ENCODE measurements at regions not wholly inside any gene's neighbourhood (a gene's known extent, or its start where the extent isn't known, plus 50 kb on each side); places are given as distances from the start of the nearest gene placed in this dataset.

DNA sequence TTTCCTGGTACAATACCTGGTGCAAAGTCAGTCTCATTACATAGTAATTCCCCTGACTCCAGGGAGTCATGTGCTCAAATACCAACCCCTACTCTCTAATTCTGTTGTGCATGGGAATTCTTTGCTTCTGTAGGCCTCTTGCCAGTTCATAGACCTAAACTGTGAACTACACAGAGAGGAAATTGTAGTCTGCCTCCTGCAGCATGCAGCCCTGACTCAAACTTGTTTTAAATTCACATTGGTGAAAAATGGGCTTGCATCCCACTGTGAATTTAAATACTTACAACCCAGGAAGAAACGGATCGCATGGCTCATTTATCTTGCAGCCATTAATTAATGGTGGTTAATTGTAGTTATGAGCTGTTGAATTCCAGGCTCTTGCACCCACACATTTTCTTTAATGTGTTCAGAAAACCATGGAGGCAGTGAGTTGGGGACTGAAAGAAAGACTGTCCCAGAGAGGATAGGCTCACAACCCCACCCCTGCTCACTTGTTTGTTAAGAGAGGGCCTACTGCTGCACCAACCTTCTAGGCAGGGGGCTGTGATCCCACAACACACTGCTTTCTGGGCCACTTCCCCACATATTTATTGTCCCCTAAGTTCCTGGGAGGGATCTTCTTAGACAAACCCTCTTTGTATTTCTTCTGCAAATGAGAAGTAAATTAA, 579.1 kb downstream of the DHX35 start:
- H3K27me3 ChIP-seq (replicated peaks; ENCODE audit: control insufficient read depth, insufficient read depth, low read length) = no peaks in the 10 kb centered on the region
- no peak overlapping the region for H3K4me3 ChIP-seq (ENCODE audit: low read length)
- DNase-seq (ENCODE audit: low read depth) = no peak
- no peaks in the 10 kb centered on the region for H3K4me1 ChIP-seq (ENCODE audit: control insufficient read depth, insufficient read depth, low read length)
- no peaks in the 10 kb centered on the region for H3K36me3 ChIP-seq (ENCODE audit: control insufficient read depth, insufficient read depth, low read length, severe bottlenecking)
- H3K9ac ChIP-seq (ENCODE audit: low read length) = no peak overlapping the region
- no peaks in the 10 kb centered on the region for H3K9me3 ChIP-seq (ENCODE audit: control insufficient read depth, low read length)

- H3K9me3 ChIP-seq (ENCODE audit: control insufficient read depth, low read length) = no peaks in the 10 kb centered on the region
- no peak for DNase-seq (ENCODE audit: low read depth)
- no peak overlapping the region for H3K4me3 ChIP-seq (ENCODE audit: low read length)
- no peaks in the 10 kb centered on the region for H3K4me1 ChIP-seq (ENCODE audit: control insufficient read depth, insufficient read depth, low read length)
- H3K36me3 ChIP-seq (ENCODE audit: control insufficient read depth, insufficient read depth, low read length, severe bottlenecking) = no peaks in the 10 kb centered on the region
- no peaks in the 10 kb centered on the region for H3K27me3 ChIP-seq (replicated peaks; ENCODE audit: control insufficient read depth, insufficient read depth, low read length)
- H3K9ac ChIP-seq (ENCODE audit: low read length) = no peak overlapping the region
These were observed 576.2 kb downstream of the DHX35 start for GRCh38 chr20:39538317-39538716.

GRCh38 chr20:39535301-39535700, 573.2 kb downstream of the DHX35 start:
- H3K4me3 ChIP-seq (ENCODE audit: low read length) = no peak overlapping the region
- H3K9ac ChIP-seq (ENCODE audit: low read length) = no peak overlapping the region
- no peaks in the 10 kb centered on the region for H3K9me3 ChIP-seq (ENCODE audit: control insufficient read depth, low read length)
- H3K36me3 ChIP-seq (ENCODE audit: control insufficient read depth, insufficient read depth, low read length, severe bottlenecking) = no peaks in the 10 kb centered on the region
- no peak for DNase-seq (ENCODE audit: low read depth)
- H3K4me1 ChIP-seq (ENCODE audit: control insufficient read depth, insufficient read depth, low read length) = peaks cover 11% of the 10 kb centered on the region
- no peaks in the 10 kb centered on the region for H3K27me3 ChIP-seq (replicated peaks; ENCODE audit: control insufficient read depth, insufficient read depth, low read length)

- H3K27me3 ChIP-seq (replicated peaks; ENCODE audit: control insufficient read depth, insufficient read depth, low read length) = no peaks in the 10 kb centered on the region
- no peak for DNase-seq (ENCODE audit: low read depth)
- H3K9ac ChIP-seq (ENCODE audit: low read length) = no peak overlapping the region
- H3K36me3 ChIP-seq (ENCODE audit: control insufficient read depth, insufficient read depth, low read length, severe bottlenecking) = no peaks in the 10 kb centered on the region
- peaks cover 13% of the 10 kb centered on the region for H3K4me1 ChIP-seq (ENCODE audit: control insufficient read depth, insufficient read depth, low read length)
- H3K9me3 ChIP-seq (ENCODE audit: control insufficient read depth, low read length) = no peaks in the 10 kb centered on the region
- H3K4me3 ChIP-seq (ENCODE audit: low read length) = no peak overlapping the region
These were observed 572.7 kb downstream of the DHX35 start for GRCh38 chr20:39534846-39535245.

DNA sequence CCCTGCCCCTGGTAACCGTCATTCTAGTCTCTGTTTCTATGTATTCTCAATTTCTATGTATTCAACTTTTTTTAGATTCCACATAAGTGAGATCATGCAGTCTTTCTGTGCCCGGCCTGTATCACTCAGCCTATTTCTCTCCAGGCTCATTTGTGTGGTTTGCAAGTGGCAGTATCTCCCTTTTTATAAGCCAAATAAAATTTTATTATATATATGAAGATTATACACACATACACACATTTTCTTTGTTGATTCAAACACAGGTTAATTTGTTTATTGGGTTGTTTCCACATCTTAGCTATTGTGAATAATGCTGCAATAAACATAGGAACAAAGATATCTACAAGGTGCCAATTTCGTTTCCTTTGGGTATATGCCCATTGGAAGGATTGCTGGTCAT, 571.7 kb downstream of the DHX35 start:
- no peak overlapping the region for H3K4me3 ChIP-seq (ENCODE audit: low read length)
- H3K4me1 ChIP-seq (ENCODE audit: control insufficient read depth, insufficient read depth, low read length) = peaks cover 13% of the 10 kb centered on the region
- H3K9ac ChIP-seq (ENCODE audit: low read length) = no peak overlapping the region
- DNase-seq (ENCODE audit: low read depth) = no peak
- no peaks in the 10 kb centered on the region for H3K27me3 ChIP-seq (replicated peaks; ENCODE audit: control insufficient read depth, insufficient read depth, low read length)
- H3K36me3 ChIP-seq (ENCODE audit: control insufficient read depth, insufficient read depth, low read length, severe bottlenecking) = no peaks in the 10 kb centered on the region
- no peaks in the 10 kb centered on the region for H3K9me3 ChIP-seq (ENCODE audit: control insufficient read depth, low read length)

DNA sequence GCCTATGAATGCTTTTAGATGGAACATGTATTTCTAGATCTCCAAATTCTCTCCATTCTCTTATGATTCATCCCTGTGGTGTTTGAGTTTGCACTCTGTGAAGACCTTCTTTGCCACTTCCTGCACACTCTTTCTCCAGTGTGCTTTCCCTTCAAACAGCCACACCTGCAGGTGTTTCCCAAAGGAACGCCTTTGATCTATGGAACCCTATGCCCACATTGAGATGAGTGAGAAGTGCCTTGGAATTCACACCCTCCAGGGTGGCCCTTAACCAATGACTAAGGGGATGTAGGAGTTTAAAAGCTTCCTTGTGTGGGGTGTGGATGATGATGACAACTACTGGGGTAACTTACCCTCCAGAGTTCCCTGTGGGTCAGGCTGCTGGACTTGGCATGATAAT, 570.1 kb downstream of the DHX35 start:
- no peaks in the 10 kb centered on the region for H3K36me3 ChIP-seq (ENCODE audit: control insufficient read depth, insufficient read depth, low read length, severe bottlenecking)
- H3K9ac ChIP-seq (ENCODE audit: low read length) = no peak overlapping the region
- DNase-seq (ENCODE audit: low read depth) = no peak
- H3K9me3 ChIP-seq (ENCODE audit: control insufficient read depth, low read length) = no peaks in the 10 kb centered on the region
- no peak overlapping the region for H3K4me3 ChIP-seq (ENCODE audit: low read length)
- peaks cover 13% of the 10 kb centered on the region for H3K4me1 ChIP-seq (ENCODE audit: control insufficient read depth, insufficient read depth, low read length)
- no peaks in the 10 kb centered on the region for H3K27me3 ChIP-seq (replicated peaks; ENCODE audit: control insufficient read depth, insufficient read depth, low read length)

- H3K4me1 ChIP-seq (ENCODE audit: control insufficient read depth, insufficient read depth, low read length) = peaks cover 23% of the 10 kb centered on the region
- H3K27me3 ChIP-seq (replicated peaks; ENCODE audit: control insufficient read depth, insufficient read depth, low read length) = no peaks in the 10 kb centered on the region
- H3K9ac ChIP-seq (ENCODE audit: low read length) = no peak overlapping the region
- no peak for DNase-seq (ENCODE audit: low read depth)
- H3K9me3 ChIP-seq (ENCODE audit: control insufficient read depth, low read length) = no peaks in the 10 kb centered on the region
- H3K36me3 ChIP-seq (ENCODE audit: control insufficient read depth, insufficient read depth, low read length, severe bottlenecking) = no peaks in the 10 kb centered on the region
- no peak overlapping the region for H3K4me3 ChIP-seq (ENCODE audit: low read length)
These were observed 566.3 kb downstream of the DHX35 start for GRCh38 chr20:39528436-39528835.

GRCh38 chr20:39524371-39524911, 562.3 kb downstream of the DHX35 start:
- H3K36me3 ChIP-seq (ENCODE audit: control insufficient read depth, insufficient read depth, low read length, severe bottlenecking) = no peaks in the 10 kb centered on the region
- no peaks in the 10 kb centered on the region for H3K27me3 ChIP-seq (replicated peaks; ENCODE audit: control insufficient read depth, insufficient read depth, low read length)
- H3K4me1 ChIP-seq (ENCODE audit: control insufficient read depth, insufficient read depth, low read length) = peaks cover 10% of the 10 kb centered on the region

DNA sequence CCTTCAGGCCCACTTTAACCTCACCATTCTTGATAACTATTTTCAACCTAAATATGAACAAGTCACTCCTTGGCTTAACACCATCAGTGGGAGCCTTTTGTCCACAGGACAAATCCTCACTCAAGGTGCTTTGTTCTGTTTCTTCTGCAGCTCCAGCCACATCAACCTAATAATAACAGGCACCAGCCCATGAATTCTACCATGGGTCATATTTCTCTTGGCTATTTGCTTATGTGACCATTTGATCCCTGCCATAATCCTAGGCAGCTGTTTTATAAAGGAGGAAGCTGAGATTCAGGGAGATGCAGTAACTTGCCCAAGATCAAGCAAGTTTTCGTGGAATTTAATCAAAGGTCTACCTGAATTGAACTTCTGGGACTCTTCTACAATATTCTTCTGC, 561.3 kb downstream of the DHX35 start:
- DNase-seq (ENCODE audit: low read depth) = no peak
- no peaks in the 10 kb centered on the region for H3K27me3 ChIP-seq (replicated peaks; ENCODE audit: control insufficient read depth, insufficient read depth, low read length)
- H3K36me3 ChIP-seq (ENCODE audit: control insufficient read depth, insufficient read depth, low read length, severe bottlenecking) = no peaks in the 10 kb centered on the region
- H3K9ac ChIP-seq (ENCODE audit: low read length) = no peak overlapping the region
- H3K4me3 ChIP-seq (ENCODE audit: low read length) = no peak overlapping the region
- peaks cover 10% of the 10 kb centered on the region for H3K4me1 ChIP-seq (ENCODE audit: control insufficient read depth, insufficient read depth, low read length)
- H3K9me3 ChIP-seq (ENCODE audit: control insufficient read depth, low read length) = no peaks in the 10 kb centered on the region

More at GRCh38 chr20:39524371-39524911, 562.3 kb downstream of the DHX35 start:
- DNase-seq (ENCODE audit: low read depth) = no peak
- Histone ChIP-seq H3K9ac (ENCODE audit: low read length) (no peak overlapping the region), H3K9me3 (ENCODE audit: control insufficient read depth, low read length) (no peaks in the 10 kb centered on the region), H3K4me3 (ENCODE audit: low read length) (no peak overlapping the region)

- H3K9me3 ChIP-seq (ENCODE audit: control insufficient read depth, low read length) = no peaks in the 10 kb centered on the region
- no peak for DNase-seq (ENCODE audit: low read depth)
- H3K36me3 ChIP-seq (ENCODE audit: control insufficient read depth, insufficient read depth, low read length, severe bottlenecking) = no peaks in the 10 kb centered on the region
- H3K9ac ChIP-seq (ENCODE audit: low read length) = no peak overlapping the region
- H3K4me1 ChIP-seq (ENCODE audit: control insufficient read depth, insufficient read depth, low read length) = no peaks in the 10 kb centered on the region
- H3K4me3 ChIP-seq (ENCODE audit: low read length) = no peak overlapping the region
- H3K27me3 ChIP-seq (replicated peaks; ENCODE audit: control insufficient read depth, insufficient read depth, low read length) = no peaks in the 10 kb centered on the region
These were observed 556.5 kb downstream of the DHX35 start for GRCh38 chr20:39518654-39519053.

GRCh38 chr20:39516964-39517363, 554.8 kb downstream of the DHX35 start:
- Histone ChIP-seq H3K27me3 (replicated peaks; ENCODE audit: control insufficient read depth, insufficient read depth, low read length) (no peaks in the 10 kb centered on the region), H3K4me3 (ENCODE audit: low read length) (no peak overlapping the region), H3K9ac (ENCODE audit: low read length) (no peak overlapping the region), H3K36me3 (ENCODE audit: control insufficient read depth, insufficient read depth, low read length, severe bottlenecking) (no peaks in the 10 kb centered on the region), H3K4me1 (ENCODE audit: control insufficient read depth, insufficient read depth, low read length) (no peaks in the 10 kb centered on the region), H3K9me3 (ENCODE audit: control insufficient read depth, low read length) (no peaks in the 10 kb centered on the region)
- DNase-seq (ENCODE audit: low read depth) = no peak

DNA sequence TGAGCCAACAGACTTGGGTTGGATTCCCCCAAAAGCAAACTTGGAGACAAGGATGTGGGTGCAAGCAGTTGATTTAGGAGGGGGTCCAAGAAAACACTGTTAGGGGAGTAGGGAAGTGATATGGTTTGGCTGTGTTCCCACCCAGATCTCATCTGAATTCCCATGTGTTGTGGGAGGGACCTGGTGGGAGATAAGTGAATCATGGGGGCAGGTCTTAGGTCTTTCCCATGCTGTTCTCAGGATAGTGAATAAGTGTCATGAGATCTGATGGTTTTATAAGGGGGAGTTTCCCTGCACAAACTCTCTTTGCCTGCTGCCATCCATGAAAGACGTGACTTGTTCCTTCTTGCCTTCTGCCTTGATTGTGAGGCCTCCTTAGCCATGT, 542.6 kb downstream of the DHX35 start:
- H3K4me3 ChIP-seq (ENCODE audit: low read length) = no peak overlapping the region
- H3K4me1 ChIP-seq (ENCODE audit: control insufficient read depth, insufficient read depth, low read length) = no peaks in the 10 kb centered on the region
- no peak overlapping the region for H3K9ac ChIP-seq (ENCODE audit: low read length)
- H3K36me3 ChIP-seq (ENCODE audit: control insufficient read depth, insufficient read depth, low read length, severe bottlenecking) = no peaks in the 10 kb centered on the region
- H3K9me3 ChIP-seq (ENCODE audit: control insufficient read depth, low read length) = no peaks in the 10 kb centered on the region
- no peak for DNase-seq (ENCODE audit: low read depth)
- no peaks in the 10 kb centered on the region for H3K27me3 ChIP-seq (replicated peaks; ENCODE audit: control insufficient read depth, insufficient read depth, low read length)

Data from adipocyte (in vitro differentiated cells).